NAMALWA (cell line): ENCODE measurements at regions not wholly inside any gene's neighbourhood (a gene's known extent, or its start where the extent isn't known, plus 50 kb on each side); places are given as distances from the start of the nearest gene placed in this dataset.

ENCODE experiments used
- DNase-seq: peaks from one replicate; pipeline ENCODE4 v3.0.0-alpha.2; 2015; ENCODE audit warnings: low spot score

- no peak for DNase-seq
Observed at GRCh38 chr6:21811484-21811883, 217.9 kb downstream of the SOX4 start.

- no peak for DNase-seq
Observed at GRCh38 chr6:21816231-21816630, 222.7 kb downstream of the SOX4 start.

GRCh38 chr6:21820442-21820841 is 226.9 kb downstream of the SOX4 start:
- DNase-seq, result no peak

- no peak for DNase-seq
Observed at GRCh38 chr6:21823371-21823770, 229.8 kb downstream of the SOX4 start.

- DNase-seq, result no peak
Observed at GRCh38 chr6:21824431-21825177, 231.1 kb downstream of the SOX4 start.

- DNase-seq, result no peak
Observed at GRCh38 chr6:21826023-21826422, 232.5 kb downstream of the SOX4 start.

GRCh38 chr6:21826904-21827303 is 233.4 kb downstream of the SOX4 start:
- DNase-seq, result no peak

- DNase-seq, result no peak
Observed at GRCh38 chr6:21827425-21828202, 234.1 kb downstream of the SOX4 start.

- DNase-seq, result no peak
Observed at GRCh38 chr6:21828704-21829103, 235.2 kb downstream of the SOX4 start.

- DNase-seq, result no peak
Observed at GRCh38 chr6:21829126-21829525, 235.6 kb downstream of the SOX4 start.

GRCh38 chr6:21831521-21832291 is 238.2 kb downstream of the SOX4 start:
- no peak for DNase-seq

- DNase-seq, result no peak
Observed at GRCh38 chr6:21836277-21836676, 242.7 kb downstream of the SOX4 start.

GRCh38 chr6:21836772-21837425 is 243.3 kb downstream of the SOX4 start:
- DNase-seq, result no peak

GRCh38 chr6:21840428-21840827 is 246.9 kb downstream of the SOX4 start:
- no peak for DNase-seq

GRCh38 chr6:21842875-21843645 is 249.5 kb downstream of the SOX4 start:
- DNase-seq, result no peak

- no peak for DNase-seq
Observed at GRCh38 chr6:21844120-21844917, 250.8 kb downstream of the SOX4 start.

GRCh38 chr6:21845018-21845417 is 251.5 kb downstream of the SOX4 start:
- no peak for DNase-seq

GRCh38 chr6:21845439-21846140 is 252.0 kb downstream of the SOX4 start:
- DNase-seq, result no peak

- DNase-seq, result peak; percentile 9
Observed at GRCh38 chr6:21846541-21847451, 253.2 kb downstream of the SOX4 start.
